Hepatocyte (in vitro differentiated cells): ENCODE measurements at regions not wholly inside any gene's neighbourhood (a gene's known extent, or its start where the extent isn't known, plus 50 kb on each side); places are given as distances from the start of the nearest gene placed in this dataset.

Source experiments
- EZH2 ChIP-seq: fragments of 200-600 bp; sonication (generic); IDR thresholded peaks from 2 replicates; pipeline ENCODE4 v1.6.1; 2016; ENCODE audit warnings: antibody characterized with exemption, mild to moderate bottlenecking, borderline replicate concordance
- EZH2phosphoT487 ChIP-seq: fragments of 200-600 bp; sonication (generic); IDR thresholded peaks from one replicate; pipeline ENCODE4 v1.6.1; 2018; ENCODE audit warnings: antibody characterized with exemption, mild to moderate bottlenecking, low read depth, moderate library complexity; ENCODE audit not compliant: unreplicated experiment, severe bottlenecking
- TF ChIP-seq, protein P1 (sequence below): fragments of 200-600 bp; sonication (generic); IDR thresholded peaks from 2 replicates; pipeline ENCODE4 v1.5.1; 2016; ENCODE audit warnings: antibody characterized with exemption, mild to moderate bottlenecking; ENCODE audit not compliant: poor library complexity

- TF ChIP-seq, protein P1, sequence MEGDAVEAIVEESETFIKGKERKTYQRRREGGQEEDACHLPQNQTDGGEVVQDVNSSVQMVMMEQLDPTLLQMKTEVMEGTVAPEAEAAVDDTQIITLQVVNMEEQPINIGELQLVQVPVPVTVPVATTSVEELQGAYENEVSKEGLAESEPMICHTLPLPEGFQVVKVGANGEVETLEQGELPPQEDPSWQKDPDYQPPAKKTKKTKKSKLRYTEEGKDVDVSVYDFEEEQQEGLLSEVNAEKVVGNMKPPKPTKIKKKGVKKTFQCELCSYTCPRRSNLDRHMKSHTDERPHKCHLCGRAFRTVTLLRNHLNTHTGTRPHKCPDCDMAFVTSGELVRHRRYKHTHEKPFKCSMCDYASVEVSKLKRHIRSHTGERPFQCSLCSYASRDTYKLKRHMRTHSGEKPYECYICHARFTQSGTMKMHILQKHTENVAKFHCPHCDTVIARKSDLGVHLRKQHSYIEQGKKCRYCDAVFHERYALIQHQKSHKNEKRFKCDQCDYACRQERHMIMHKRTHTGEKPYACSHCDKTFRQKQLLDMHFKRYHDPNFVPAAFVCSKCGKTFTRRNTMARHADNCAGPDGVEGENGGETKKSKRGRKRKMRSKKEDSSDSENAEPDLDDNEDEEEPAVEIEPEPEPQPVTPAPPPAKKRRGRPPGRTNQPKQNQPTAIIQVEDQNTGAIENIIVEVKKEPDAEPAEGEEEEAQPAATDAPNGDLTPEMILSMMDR, result no peak
- TF ChIP-seq EZH2, result no peak
- no peak for TF ChIP-seq EZH2phosphoT487
These were observed 536.9 kb downstream of the BRINP1 start for GRCh38 chr9:118832371-118832770.
